NCI-H1105 (cell line): ENCODE measurements at regions not wholly inside any gene's neighbourhood (a gene's known extent, or its start where the extent isn't known, plus 50 kb on each side); places are given as distances from the start of the nearest gene placed in this dataset.
A peak's percentile ranks its signal among the peaks of the same experiment; 100 is the strongest.

Experiments
- DNase-seq: peaks from one replicate; lab custom pipeline; 2025; lab: John Stamatoyannopoulos, UW

- DNase-seq = no peak
Measured at GRCh38 chr7:85074-85882, 107.1 kb upstream of the FAM20C start.

GRCh38 chr7:85883-86515, 106.4 kb upstream of the FAM20C start:
- DNase-seq = no peak

GRCh38 chr7:86629-87028, 105.7 kb upstream of the FAM20C start:
- no peak for DNase-seq

- DNase-seq = no peak
Measured at GRCh38 chr7:87047-87446, 105.3 kb upstream of the FAM20C start.

GRCh38 chr7:87671-88070, 104.7 kb upstream of the FAM20C start:
- no peak for DNase-seq

GRCh38 chr7:88095-88926, 104.1 kb upstream of the FAM20C start:
- DNase-seq = no peak

GRCh38 chr7:88927-89231, 103.5 kb upstream of the FAM20C start:
- DNase-seq = no peak

GRCh38 chr7:89232-90019, 102.9 kb upstream of the FAM20C start:
- DNase-seq = no peak

- no peak for DNase-seq
Measured at GRCh38 chr7:90111-91063, 102.0 kb upstream of the FAM20C start.

- no peak for DNase-seq
Measured at GRCh38 chr7:91396-92175, 100.8 kb upstream of the FAM20C start.

GRCh38 chr7:92231-92674, 100.1 kb upstream of the FAM20C start:
- DNase-seq = peak; percentile 76

GRCh38 chr7:92888-93672, 99.3 kb upstream of the FAM20C start:
- DNase-seq = no peak

- DNase-seq = no peak
Measured at GRCh38 chr7:94251-94801, 98.0 kb upstream of the FAM20C start.

- DNase-seq = no peak
Measured at GRCh38 chr7:95180-95862, 97.0 kb upstream of the FAM20C start.

- DNase-seq = no peak
Measured at GRCh38 chr7:95863-96260, 96.5 kb upstream of the FAM20C start.

GRCh38 chr7:96861-97260, 95.5 kb upstream of the FAM20C start:
- no peak for DNase-seq

GRCh38 chr7:97310-97841, 95.0 kb upstream of the FAM20C start:
- no peak for DNase-seq
